ENCODE measurements at regions not wholly inside any gene's neighbourhood (a gene's known extent, or its start where the extent isn't known, plus 50 kb on each side); places are given as distances from the start of the nearest gene placed in this dataset.

- DNase-seq = no peak
Observed at GRCh38 chr4:59243038-59243437, 1957.1 kb upstream of the ADGRL3 start.

- no peak for DNase-seq
Observed at GRCh38 chr4:59247032-59247431, 1953.1 kb upstream of the ADGRL3 start.

- DNase-seq = no peak
Observed at GRCh38 chr4:59248313-59248712, 1951.8 kb upstream of the ADGRL3 start.

- no peak for DNase-seq
Observed at GRCh38 chr4:59249110-59249509, 1951.0 kb upstream of the ADGRL3 start.

GRCh38 chr4:59258002-59258401, 1942.1 kb upstream of the ADGRL3 start:
- DNase-seq = no peak

- no peak for DNase-seq
Observed at GRCh38 chr4:59307609-59308008, 1892.5 kb upstream of the ADGRL3 start.

GRCh38 chr4:59314637-59315036, 1885.5 kb upstream of the ADGRL3 start:
- no peak for DNase-seq

GRCh38 chr4:59339631-59340030, 1860.5 kb upstream of the ADGRL3 start:
- no peak for DNase-seq

GRCh38 chr4:59341506-59341905, 1858.6 kb upstream of the ADGRL3 start:
- no peak for DNase-seq

- no peak for DNase-seq
Observed at GRCh38 chr4:59348949-59349348, 1851.2 kb upstream of the ADGRL3 start.

GRCh38 chr4:59369229-59369628, 1830.9 kb upstream of the ADGRL3 start:
- no peak for DNase-seq

- no peak for DNase-seq
Observed at GRCh38 chr4:59374416-59374815, 1825.7 kb upstream of the ADGRL3 start.

- no peak for DNase-seq
Observed at GRCh38 chr4:59380841-59381366, 1819.2 kb upstream of the ADGRL3 start.

- no peak for DNase-seq
Observed at GRCh38 chr4:59381591-59381990, 1818.5 kb upstream of the ADGRL3 start.

- no peak for DNase-seq
Observed at GRCh38 chr4:59387759-59388758, 1812.1 kb upstream of the ADGRL3 start.

GRCh38 chr4:59393780-59394179, 1806.3 kb upstream of the ADGRL3 start:
- no peak for DNase-seq

- DNase-seq = no peak
Observed at GRCh38 chr4:59400334-59400733, 1799.8 kb upstream of the ADGRL3 start.

GRCh38 chr4:59409647-59410046, 1790.5 kb upstream of the ADGRL3 start:
- DNase-seq = no peak

GRCh38 chr4:59412739-59413138, 1787.4 kb upstream of the ADGRL3 start:
- DNase-seq = no peak

GRCh38 chr4:59455751-59456150, 1744.4 kb upstream of the ADGRL3 start:
- no peak for DNase-seq

- DNase-seq = no peak
Observed at GRCh38 chr4:59457576-59457975, 1742.5 kb upstream of the ADGRL3 start.

GRCh38 chr4:59484944-59485343, 1715.2 kb upstream of the ADGRL3 start:
- DNase-seq = no peak

- no peak for DNase-seq
Observed at GRCh38 chr4:59500103-59500502, 1700.0 kb upstream of the ADGRL3 start.

- DNase-seq = no peak
Observed at GRCh38 chr4:59503731-59504130, 1696.4 kb upstream of the ADGRL3 start.

All from NCI-H1048 (cell line).